ENCODE measurements at regions not wholly inside any gene's neighbourhood (a gene's known extent, or its start where the extent isn't known, plus 50 kb on each side); places are given as distances from the start of the nearest gene placed in this dataset.
A peak's percentile ranks its signal among the peaks of the same experiment; 100 is the strongest.
"Not testable (repeated sequence)": the region's sequence is repeated elsewhere in the genome, so short reads cannot be mapped to it uniquely, and the experiment has no call there.

DNA sequence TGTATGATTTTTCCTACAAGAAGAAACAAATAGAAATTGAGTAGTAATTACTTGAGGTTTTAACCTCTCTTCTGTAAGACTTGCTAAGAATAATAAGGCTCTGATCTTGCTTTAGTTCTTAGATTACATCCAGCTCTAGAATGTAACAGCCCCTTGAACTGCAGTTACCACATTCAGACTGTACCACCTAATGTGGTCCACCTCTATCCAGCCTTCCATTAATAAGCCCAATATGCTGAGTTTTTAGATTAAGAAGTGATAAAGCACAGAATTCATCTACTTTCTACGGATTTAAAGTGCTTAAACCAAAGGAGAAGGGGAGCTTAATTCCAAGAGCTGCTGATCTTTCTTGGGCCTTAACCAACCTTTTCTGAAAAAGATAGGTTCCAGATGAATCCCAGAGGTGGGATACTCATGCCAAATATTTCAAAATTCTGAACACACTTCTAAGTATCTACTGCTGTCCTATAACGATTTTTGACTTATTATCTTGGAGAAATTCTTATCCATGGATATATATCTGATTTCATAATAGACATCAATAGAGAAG, 131.5 kb downstream of the ZNF608 start:
- DNase-seq = no peak

DNA sequence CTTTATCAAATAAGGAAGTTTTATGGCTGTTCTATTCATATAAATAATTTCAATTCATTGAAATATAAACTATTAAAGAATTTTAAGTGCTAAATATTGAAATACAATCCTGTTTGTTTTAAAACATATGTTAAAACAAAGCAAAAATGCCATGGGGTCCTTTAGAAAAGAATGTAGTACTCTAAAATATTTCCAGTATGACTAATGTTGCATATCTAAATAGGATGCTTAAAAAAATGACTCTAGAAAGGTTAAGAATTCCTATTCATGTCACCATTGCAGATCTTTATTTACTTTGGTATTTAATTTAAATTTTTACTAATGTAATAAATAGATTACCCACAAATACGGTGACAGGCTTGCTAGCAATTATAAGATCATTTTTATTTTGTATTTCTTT, 132.3 kb downstream of the ZNF608 start:
- no peak for DNase-seq

DNA sequence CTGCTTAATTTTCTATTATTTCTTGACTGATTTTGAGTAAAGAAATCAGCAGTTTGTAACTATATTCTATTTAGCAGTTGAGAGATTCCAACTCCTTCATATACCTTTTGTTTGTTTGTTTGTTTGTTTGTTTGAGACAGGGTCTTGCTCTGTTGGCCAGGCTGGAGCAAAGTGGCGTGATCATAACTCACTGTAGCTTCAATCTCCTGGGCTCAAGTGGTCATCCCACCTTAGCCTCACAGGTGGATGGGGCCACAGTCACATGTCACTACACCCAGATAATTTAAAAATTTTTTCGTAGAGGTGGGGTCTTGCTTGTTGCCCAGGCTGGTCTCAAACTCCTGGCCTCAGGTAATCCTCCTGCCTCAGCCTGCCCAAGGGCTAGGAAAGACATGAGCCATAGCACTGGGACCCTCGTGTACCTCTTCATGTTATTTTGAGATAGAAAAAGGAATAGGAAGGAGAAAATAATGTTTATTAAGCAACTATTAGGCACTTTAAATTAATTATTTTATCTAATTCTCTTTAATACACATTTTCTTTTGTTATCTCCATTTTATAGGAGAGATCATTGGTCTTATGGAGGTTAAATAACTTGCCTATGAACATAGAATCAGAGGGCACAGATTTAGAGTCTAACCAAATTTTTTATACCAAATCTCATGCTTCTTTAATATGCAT, 133.0 kb downstream of the ZNF608 start:
- DNase-seq = no peak

- DNase-seq = no peak
These were observed 134.4 kb downstream of the ZNF608 start for GRCh38 chr5:124612023-124612422.

GRCh38 chr5:124611262-124611661, 135.2 kb downstream of the ZNF608 start:
- DNase-seq = not testable (repeated sequence)

- not testable (repeated sequence) for DNase-seq
These were observed 136.8 kb downstream of the ZNF608 start for GRCh38 chr5:124609685-124610084.

- no peak for DNase-seq
These were observed 139.9 kb downstream of the ZNF608 start for GRCh38 chr5:124606543-124606942.

- no peak for DNase-seq
These were observed 140.3 kb downstream of the ZNF608 start for GRCh38 chr5:124606093-124606492.

DNA sequence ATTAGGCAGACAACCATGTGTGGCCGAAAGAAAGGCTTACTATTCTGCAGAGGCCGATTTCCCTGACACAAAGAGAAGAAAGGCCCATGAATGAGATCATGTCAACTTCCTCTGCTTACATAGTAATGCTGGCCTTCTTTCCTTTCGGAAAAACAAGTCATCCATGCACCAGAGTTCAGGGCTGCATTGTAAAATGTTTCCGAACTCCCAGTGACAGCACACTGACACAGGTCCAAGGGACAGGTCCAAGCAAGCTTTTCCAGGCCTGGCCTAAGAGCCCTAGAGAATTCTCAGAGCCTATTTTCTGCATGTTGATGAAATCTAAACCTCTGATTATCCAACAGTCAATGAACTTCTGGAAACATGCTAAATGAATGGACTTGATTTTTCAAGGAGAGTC, 140.9 kb downstream of the ZNF608 start:
- DNase-seq = no peak

DNA sequence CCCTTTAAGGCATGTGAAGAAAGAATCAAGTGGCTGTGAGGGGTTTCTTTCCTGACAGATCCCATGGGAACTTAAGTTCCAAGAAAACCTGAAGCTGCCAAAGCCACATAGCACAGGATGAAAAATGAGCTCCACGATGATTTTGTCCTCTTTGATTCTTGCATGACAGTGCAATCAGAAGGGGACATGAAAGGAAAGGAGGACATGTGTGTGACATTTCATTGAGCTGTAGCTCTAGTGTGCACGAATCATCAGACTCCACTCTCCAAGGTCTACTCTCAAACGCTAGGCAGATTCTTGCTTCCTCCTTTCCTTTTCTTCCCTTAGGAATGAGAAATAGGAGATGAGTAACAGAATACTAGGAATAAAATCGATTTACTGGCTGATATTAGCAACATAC, 142.0 kb downstream of the ZNF608 start:
- DNase-seq = no peak

GRCh38 chr5:124602925-124603650, 143.4 kb downstream of the ZNF608 start:
- no peak for DNase-seq

DNA sequence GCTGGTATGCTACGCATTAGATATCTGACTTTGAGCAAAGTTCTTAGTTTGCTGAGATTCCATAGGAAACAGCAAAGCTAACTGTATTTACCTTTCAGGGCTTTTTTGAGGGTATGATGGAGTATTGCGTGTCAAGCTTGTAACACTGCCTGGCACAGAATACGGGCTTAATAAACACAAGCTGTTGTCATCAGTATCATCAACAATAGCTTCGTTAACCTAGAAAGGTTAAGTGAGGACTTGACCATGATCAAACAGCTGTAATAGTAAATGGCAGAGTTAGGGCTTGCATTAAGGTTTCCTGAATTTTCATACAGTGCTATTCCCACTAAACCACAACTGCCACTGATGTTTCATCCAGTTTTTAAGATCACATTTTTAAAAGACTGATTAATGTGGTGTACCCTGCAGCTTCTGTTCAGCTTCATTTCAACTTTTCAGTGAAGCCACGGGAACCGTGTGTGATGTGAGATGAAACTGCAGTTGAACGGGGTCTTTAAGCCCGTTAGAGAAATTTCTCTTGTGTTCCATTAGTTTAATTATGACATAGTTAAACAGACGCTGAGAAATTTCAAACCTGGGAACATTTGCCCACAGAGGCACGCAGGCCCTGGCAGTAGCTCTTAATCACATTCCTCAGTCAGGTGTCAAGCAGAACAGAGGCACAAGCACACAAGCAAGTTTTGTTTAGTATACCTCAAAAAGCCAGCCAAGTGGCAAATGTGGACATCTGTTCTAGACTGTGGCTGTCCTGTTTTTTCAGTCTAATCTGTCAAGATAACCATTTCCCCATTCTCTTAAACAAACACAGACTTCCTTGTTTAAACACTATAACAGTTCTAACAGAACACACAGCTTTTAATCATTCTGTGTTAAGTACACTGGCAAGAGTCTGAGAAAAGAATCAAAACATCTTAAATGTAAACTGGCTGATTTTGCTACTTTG, 147.1 kb downstream of the ZNF608 start:
- peak; percentile 0 for DNase-seq

DNA sequence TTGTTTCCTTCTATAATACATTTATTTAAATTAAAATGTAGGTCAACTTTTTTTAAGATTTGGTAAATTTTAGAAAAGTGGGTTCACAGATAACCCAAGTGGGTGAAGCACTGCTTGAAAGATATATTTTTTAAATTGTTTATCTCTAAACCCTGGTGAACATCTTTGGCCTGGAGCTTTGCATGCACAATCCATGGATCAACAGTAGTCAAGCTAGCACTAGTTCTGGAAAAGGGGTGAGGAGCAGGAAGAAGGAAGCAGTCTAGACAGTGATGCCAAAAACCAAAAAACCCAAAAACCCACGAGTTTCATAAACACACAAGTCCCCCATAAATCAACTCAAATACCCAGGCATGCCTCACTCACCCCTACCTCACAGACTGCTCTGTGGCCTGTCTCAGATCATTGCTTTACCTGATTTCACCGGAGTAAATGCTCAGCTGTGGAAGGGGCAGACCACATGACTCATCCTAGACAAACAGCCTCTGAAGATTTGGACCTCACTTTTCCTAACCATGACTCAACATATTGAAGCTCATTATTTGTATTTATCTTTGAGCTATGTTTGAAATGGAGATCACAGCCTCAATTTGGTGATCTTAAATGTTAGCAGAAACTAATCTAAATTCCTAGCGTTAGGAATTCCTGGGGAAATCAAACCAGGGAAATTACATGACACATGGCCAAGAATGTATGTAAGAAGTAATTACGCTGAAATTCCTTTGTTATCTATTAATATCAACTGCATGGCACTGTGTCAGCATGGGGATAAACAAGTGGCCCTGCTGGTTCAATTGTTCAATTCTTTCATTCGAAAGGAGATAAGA, 149.6 kb downstream of the ZNF608 start:
- no peak for DNase-seq

DNA sequence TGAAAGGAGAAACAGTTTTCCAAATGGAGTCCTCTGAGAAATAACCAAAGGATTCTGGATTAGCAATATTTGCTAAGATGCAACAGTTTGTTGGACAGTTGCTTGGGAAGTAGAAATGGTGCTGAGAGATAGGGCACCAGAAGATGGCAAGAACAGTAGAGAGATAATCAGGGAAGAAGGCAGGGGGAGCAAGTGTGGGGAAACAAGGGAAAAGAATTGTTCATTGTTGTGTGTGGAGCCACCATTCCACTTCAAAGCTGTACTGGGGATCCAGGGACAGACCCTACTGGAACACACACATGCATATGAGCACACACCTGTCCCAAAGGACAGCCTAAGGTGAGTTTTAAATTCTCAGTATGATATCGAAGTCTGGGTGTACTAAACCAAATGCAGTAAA, 152.5 kb downstream of the ZNF608 start:
- DNase-seq = no peak

- no peak for DNase-seq
These were observed 153.5 kb downstream of the ZNF608 start for GRCh38 chr5:124592891-124593290.

GRCh38 chr5:124591583-124591982, 154.9 kb downstream of the ZNF608 start:
- no peak for DNase-seq

DNA sequence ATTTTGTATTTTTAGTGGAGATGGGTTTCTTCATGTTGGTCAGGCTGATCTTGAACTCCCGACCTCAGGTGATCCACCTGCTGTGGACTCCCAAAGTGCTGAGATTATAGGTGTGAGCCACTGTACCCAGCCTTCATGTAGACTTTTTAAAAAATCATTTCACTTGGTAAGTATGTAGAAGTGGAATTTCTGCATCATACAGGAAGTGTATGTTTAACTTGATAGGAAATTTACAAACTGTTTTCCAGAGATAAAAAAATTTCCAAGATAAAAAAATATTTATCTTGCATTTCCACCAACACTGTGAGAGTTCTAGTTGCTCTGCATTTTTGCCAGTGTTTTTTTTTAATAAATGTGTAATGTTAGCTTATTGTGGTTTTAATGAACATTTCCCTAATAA, 155.8 kb downstream of the ZNF608 start:
- DNase-seq = no peak

- no peak for DNase-seq
These were observed 159.2 kb downstream of the ZNF608 start for GRCh38 chr5:124587280-124587679.

DNA sequence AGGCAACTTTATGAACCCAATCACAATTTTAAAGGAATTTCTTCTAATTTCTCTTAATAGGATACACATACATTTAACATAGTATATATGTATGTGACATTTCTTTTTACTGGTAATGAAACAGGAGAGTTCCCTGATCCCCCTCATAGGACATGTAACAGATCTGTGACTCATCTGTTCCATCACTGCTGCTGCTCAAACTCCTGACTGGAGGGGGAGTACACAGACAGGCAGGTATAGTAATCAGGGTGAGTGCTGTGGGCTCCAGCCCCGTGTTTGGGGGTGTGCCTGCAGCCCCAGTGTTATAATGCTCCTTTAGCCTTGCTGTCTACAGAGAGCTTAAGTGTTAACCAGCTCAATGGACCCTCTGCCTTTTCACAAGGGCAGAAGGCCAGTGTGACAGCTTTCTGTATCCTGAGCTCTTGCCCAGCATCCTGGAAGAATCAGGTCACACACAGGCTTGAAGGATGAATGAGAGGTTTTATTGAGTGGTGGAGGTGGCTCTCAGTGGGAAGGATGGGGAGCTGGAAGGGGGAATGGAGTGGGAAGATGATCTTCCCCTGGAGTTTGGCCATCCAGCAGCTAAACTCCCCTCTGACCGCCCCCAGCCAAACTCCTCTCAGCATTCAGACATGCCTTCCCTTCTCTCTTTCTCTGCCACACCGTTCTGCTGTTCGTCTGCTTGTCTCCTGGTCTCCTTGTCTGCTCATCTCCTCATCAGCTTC, 161.3 kb downstream of the ZNF608 start:
- no peak for DNase-seq

DNA sequence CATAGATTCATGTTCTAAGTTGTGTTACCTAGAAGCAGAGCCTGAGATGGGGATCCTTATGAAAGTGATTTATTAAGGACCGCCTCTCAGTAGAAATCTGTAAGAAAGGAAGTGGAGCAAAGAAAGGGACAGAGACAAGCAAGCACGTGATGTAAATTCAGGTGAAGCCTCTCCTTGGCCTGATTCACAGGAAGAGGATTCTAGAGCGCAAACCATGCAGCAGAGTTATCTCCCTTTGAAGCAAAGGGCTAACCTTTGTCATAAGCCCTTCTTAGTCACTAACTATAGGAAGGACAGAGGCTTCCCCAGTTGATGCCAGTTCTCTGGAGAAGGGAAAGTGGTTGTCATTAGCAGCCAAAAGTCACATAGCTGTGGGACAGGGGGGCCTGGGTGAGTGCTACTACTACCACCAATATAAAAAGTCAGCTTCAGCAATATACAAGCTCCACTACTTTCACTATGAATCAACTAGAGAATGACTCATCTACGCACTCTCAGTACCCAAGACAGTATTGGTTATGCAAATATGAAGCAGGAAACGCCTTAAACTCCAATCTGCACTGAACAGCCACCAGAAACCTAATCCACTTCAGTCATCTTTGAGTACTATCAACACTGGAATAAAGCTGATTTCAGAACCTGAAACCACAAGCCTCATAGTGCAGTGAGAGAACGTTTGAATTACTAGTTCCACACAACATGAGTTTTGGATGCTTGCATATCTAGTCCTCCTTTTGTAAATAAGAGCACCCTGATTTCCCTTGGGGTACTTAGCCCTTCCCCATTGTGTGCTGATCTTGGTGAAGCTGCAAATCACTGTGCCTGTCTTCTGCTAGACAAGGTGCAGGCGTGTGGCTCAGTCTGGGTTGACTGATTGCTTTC, 162.7 kb downstream of the ZNF608 start:
- peak; percentile 21 for DNase-seq

GRCh38 chr5:124582561-124582840, 163.9 kb downstream of the ZNF608 start:
- DNase-seq = no peak

Measured in CD4-positive, alpha-beta T cell treated with Interleukin-12 subunit alpha and Interleukin-12 subunit beta, for 1 hour (primary cell).